ENCODE measurements at regions not wholly inside any gene's neighbourhood (a gene's known extent, or its start where the extent isn't known, plus 50 kb on each side); places are given as distances from the start of the nearest gene placed in this dataset.

DNA sequence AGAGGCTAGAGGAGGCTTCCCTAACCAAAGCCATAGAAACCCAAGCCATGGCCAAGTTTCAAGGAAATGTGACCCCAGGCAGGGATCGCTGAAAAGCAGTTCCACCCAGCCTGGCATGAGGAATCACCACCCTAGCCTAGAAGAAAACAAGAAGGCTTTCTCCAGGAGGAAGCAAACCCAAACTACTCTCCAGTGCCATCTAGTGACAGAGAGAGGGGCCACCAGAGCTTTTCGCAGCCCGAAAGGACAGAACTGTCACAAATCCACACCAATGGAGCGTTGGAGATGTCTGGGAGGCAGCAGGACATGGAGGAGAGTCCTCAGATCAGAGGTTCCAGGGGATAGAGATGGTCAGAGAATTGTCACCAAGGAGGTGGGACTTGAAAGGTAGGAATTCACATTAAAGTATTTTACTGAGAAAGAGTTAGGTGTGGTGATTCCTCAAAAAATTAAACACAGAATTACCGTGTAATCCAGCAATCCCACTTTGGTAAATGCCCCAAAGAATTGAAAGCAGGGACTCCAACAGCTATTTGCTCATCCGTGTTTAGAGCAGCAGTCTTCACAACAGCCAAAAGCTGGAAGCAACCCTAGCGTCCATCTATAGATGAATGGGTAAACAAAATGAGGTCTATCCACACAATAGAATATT lies 67.3 kb upstream of the NUP50 start:
- DNase-seq = peak; percentile 72

DNA sequence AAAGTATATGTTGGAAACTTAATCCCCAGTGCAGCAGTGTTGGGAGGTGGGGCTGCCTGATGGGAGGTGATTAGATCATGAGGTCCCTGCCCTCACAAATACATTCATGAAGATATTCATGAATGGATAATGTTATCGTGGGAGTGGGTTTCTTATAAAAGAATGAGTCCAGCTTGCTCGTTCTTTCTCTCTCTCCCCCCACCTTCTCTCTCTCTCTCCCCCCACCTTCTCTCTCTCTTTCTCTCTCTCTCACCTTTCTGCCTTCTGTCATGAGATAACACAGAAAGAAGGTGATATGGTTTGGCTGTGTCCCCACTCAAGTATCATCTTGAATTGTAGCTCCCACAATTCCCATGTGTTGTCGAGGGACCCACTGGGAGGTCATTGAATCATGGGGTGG lies 66.7 kb upstream of the NUP50 start:
- no peak for DNase-seq

GRCh38 chr22:45098056-45098455 lies 65.7 kb upstream of the NUP50 start:
- no peak for DNase-seq

DNA sequence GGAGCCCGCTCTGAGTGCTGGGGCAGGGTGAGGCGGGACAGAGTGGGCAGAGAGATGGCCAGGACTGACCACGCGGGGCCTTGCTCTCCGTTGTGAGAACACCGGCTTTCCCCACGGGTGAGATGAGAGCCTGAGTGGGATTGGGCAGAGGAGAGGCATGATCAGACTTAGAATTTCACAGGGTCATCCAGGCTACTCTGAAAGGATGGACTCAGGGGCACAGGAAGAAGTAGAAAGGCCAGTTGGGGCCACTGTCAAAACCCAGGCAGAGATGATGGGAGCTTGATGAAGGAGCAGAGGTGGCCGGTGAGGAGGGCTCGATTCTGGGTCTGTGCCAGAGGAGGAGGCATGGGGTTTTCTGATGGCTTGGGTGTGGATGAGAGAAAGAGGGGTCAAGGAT lies 63.8 kb upstream of the NUP50 start:
- DNase-seq = no peak

GRCh38 chr22:45101515-45102227 lies 62.1 kb upstream of the NUP50 start:
- no peak for DNase-seq

DNA sequence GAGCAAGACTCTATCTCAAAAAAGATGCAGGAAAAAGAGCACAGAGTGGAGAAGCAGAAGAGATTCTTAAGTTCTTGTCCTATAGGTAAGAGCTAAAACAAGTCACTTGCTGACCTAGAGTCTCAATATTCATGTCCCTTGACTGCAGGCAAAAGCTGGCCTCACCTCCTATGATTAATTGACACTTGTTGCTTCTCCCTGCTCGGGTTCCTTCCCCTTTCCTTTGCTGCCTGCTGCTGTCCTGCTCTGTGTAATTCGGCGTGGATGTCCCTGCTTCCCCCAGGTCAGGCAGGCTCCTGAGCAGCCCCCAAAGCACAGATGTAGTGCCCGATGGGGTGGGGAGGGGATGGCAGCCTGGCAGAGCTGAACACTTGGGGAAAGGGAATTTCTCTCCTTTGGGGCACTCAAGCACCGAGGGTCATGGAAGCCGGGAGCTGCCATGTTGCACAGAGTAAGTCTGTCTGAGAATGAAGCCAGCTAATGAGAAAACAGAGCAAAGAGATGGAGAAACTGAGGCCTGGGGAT lies 60.8 kb upstream of the NUP50 start:
- DNase-seq = no peak

DNA sequence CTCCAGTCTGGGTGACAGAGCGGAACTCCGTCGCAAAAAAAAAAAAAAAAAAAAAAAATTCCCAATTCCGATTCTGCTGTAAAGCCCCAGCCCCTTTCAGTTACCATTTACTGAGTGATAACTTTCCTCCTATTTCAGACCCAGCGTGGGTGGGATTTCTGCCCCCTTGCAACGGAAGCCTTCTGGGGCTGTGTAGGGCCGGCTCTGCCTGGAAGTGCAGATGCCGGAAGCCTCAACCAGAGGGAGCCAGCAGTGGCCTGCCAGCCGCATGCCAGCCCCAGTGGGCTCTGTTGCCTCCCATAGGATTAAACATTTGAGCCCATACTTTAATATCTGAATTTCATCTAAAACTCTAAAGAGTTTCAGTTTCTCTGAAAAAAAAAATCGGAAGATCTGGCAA lies 60.0 kb upstream of the NUP50 start:
- no peak for DNase-seq

DNA sequence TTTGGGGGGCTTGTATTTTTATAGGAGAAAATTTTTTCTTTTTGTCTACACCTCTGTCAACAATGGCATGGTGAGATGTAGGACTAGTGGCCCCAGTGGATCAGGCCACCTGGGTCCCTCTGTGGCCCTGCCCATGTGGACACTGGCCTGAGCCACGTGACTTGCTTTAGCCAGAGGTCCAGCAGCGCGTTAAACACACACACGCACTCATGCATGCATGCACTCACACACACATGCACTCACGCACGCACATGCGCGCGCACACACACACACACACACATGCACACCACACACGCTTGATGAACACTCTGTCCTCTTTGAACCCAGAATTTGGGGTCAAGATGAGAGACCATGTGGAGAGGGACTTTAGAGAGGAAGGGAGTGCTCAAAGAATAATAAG lies 59.4 kb upstream of the NUP50 start:
- DNase-seq = no peak

DNA sequence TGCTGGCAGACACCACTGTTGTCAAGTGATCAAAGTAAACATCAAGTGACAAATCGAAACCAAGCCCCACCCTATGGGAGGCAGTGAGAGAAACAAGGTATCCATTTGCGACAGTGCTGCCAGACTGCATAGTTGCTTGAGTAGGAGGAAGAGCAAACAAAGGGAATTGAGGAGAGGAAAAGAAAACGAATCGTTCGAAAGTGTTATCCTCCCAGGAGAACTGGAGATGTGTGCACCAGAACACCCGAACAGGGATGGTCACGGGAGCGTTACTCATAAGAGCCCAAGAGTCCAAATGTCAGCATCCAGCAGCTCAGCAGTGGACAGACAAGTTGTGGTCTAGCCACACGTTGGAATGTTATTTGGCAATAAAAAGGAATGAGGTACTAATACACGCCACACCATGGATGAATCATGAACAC lies 58.4 kb upstream of the NUP50 start:
- DNase-seq = no peak

DNA sequence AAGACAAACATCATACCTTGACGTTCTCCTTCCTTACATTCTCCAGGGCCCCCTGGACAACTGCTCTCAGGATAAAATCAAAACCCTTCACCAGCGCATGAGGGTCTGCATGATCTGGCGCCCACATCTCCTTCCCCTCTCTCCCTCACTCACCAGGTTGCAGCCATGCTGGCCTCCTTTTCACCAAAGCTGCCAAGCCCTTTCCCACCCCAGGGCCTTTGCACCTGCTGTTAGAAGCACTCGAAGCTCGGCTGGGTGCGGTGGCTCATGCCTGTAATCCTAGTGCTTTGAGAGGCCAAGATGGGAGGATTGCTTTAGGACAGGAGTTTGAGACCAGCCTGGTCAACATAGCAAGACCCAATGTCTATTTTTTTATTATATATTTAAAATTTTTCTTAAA lies 56.1 kb upstream of the NUP50 start:
- no peak for DNase-seq

DNA sequence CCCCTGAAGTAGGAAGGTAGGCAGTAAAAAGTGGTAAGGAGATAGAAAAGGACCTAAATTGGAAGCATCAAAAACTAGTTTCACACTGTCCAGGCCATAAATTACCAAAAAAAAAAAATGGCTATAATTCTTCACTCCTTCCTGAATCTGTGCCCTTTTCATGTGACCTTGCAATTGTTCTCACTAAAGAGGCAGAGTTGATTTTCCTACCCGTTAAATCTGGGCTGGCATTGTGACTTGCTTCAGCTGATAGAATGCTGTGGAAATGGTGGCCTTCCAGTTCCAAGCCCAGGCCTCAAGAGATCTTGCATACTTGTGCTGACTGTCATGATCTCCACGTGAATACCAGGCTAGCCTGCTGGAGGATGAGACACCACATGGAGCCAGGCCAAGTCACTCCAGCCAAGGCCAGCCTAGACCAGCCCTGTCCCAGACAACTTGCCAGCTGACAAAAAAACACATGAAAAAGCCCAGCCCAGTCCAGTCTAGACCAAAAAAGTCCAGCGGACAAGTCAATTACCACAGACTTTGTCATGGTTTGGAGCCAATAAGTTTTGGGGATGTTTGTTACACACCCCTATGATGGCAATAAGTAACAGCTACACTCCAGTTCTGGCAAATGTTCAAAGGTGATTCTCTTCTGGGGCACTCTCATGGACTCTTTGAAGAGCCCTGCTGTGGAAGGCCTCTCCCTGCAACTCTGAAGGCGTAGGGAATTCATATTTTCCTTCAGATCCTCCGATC lies 51.4 kb upstream of the NUP50 start:
- DNase-seq = no peak
